Natural killer cell (primary cell): ENCODE measurements at regions not wholly inside any gene's neighbourhood (a gene's known extent, or its start where the extent isn't known, plus 50 kb on each side); places are given as distances from the start of the nearest gene placed in this dataset.
A peak's percentile ranks its signal among the peaks of the same experiment; 100 is the strongest.

ENCODE experiments used
- ATAC-seq, 3 donors: fragments of 150-1000 bp in 2 of 3; fragments of 200-7000 bp in 1 of 3; cut with Tn5 transposase; 1 replicate in 1 of 3; 2 replicates in 2 of 3; pipeline ENCODE4 v1.10.0; 2021; ENCODE audit warnings: mild to moderate bottlenecking in 2 of 3, moderate library complexity in 2 of 3
- DNase-seq, 2 donors: peaks; one replicate each; pipeline versions ENCODE4 v3.0.0 to v3.0.0-alpha.2; 2013 to 2021; ENCODE audit warnings: mixed read lengths in 1 of 2
- H3K27ac ChIP-seq: one replicate; pipeline ENCODE4 v1.5.1; 2013; ENCODE audit warnings: mild to moderate bottlenecking, low read length
- H3K27me3 ChIP-seq: one replicate; pipeline ENCODE4 v1.6.1; 2013; ENCODE audit warnings: low read length; ENCODE audit not compliant: control insufficient read depth, insufficient read depth
- H3K36me3 ChIP-seq: one replicate; pipeline ENCODE4 v1.6.1; 2013; ENCODE audit warnings: low read length; ENCODE audit not compliant: control insufficient read depth, insufficient read depth
- H3K4me1 ChIP-seq: one replicate; pipeline ENCODE4 v1.6.1; 2013; ENCODE audit warnings: low read length; ENCODE audit not compliant: control insufficient read depth, insufficient read depth
- H3K4me3 ChIP-seq: one replicate; pipeline ENCODE4 v1.5.1; 2013; ENCODE audit warnings: low read length
- H3K9me3 ChIP-seq: one replicate; pipeline ENCODE4 v1.6.1; 2013; ENCODE audit warnings: low read length; ENCODE audit not compliant: control insufficient read depth, insufficient read depth
- H3K27ac Mint-ChIP-seq, 2 donors: one replicate each; pipeline ENCODE4 v1.8.0; 2022; ENCODE audit warnings: mild to moderate bottlenecking in 2 of 2, mixed read lengths in 2 of 2, moderate library complexity in 1 of 2
- H3K27me3 Mint-ChIP-seq, 2 donors: one replicate each; pipeline ENCODE4 v1.8.0; 2022; ENCODE audit warnings: low read depth in 2 of 2, mixed read lengths in 2 of 2
- H3K36me3 Mint-ChIP-seq: one replicate; pipeline ENCODE4 v1.8.0; 2022; ENCODE audit warnings: mixed read lengths
- H3K4me1 Mint-ChIP-seq, 2 donors: one replicate each; pipeline ENCODE4 v1.8.0; 2022; ENCODE audit warnings: mixed read lengths in 2 of 2
- H3K4me3 Mint-ChIP-seq: one replicate; pipeline ENCODE4 v1.8.0; 2022; ENCODE audit warnings: mild to moderate bottlenecking, moderate library complexity, mixed read lengths
- H3K9me3 Mint-ChIP-seq, 2 donors: one replicate each; pipeline ENCODE4 v1.8.0; 2022; ENCODE audit warnings: mixed read lengths in 2 of 2
- CTCF ChIP-seq: fragments of 200-600 bp; IDR thresholded peaks from one replicate; pipeline ENCODE4 v1.8.0; 2022; ENCODE audit warnings: antibody characterized with exemption
- WGBS: methylation state at CpG from one replicate; pipeline ENCODE4 v1.1.7; 2013; ENCODE audit warnings: missing lambda C conversion rate; ENCODE audit not compliant: insufficient coverage; 5-methylcytosine and 5-hydroxymethylcytosine counted together
- intact Hi-C: fragments of 100-400 bp; cut with micrococcal nuclease; formaldehyde crosslinking; loops from one replicate; pipeline ENCODE4 v1.14.2; 2022

- intact Hi-C loops: no loop called here
- 83% methylated on average over 28 of the region's 28 CpGs for WGBS
- peak overlapping the region in 1 of 2 donors; percentile 20 for H3K27ac Mint-ChIP-seq
- peaks cover 33% of the 10 kb centered on the region for H3K4me1 ChIP-seq
- ATAC-seq (no peak), DNase-seq (no peak)
- no peaks in the 10 kb centered on the region for H3K36me3 ChIP-seq
- H3K36me3 Mint-ChIP-seq: no peaks in the 10 kb centered on the region
- H3K9me3 Mint-ChIP-seq: no peaks in the 10 kb centered on the region
- H3K9me3 ChIP-seq: no peaks in the 10 kb centered on the region
- no peak overlapping the region for H3K27ac ChIP-seq
- no peak overlapping the region for H3K4me3 Mint-ChIP-seq
- no peak overlapping the region for H3K4me3 ChIP-seq
- no peak for TF ChIP-seq CTCF
- no peaks in the 10 kb centered on the region for H3K27me3 Mint-ChIP-seq
- peaks cover 26 to 27% of the 10 kb centered on the region in 2 donors for H3K4me1 Mint-ChIP-seq
- no peaks in the 10 kb centered on the region for H3K27me3 ChIP-seq
These were observed 67.8 kb downstream of the SIK1 start for GRCh38 chr21:43358940-43359822.

GRCh38 chr21:43357715-43358430 lies 69.1 kb downstream of the SIK1 start:
- H3K27me3 ChIP-seq: no peaks in the 10 kb centered on the region
- no peak for TF ChIP-seq CTCF
- Mint-ChIP-seq H3K4me3 (no peak overlapping the region), H3K27ac (no peak overlapping the region), H3K9me3 (no peaks in the 10 kb centered on the region), H3K36me3 (no peaks in the 10 kb centered on the region), H3K4me1 (peaks cover 20 to 22% of the 10 kb centered on the region in 2 donors), H3K27me3 (no peaks in the 10 kb centered on the region)
- no peak for ATAC-seq
- no peak overlapping the region for H3K27ac ChIP-seq
- H3K36me3 ChIP-seq: no peaks in the 10 kb centered on the region
- H3K9me3 ChIP-seq: no peaks in the 10 kb centered on the region
- DNase-seq: no peak
- no peak overlapping the region for H3K4me3 ChIP-seq
- WGBS: 89% methylated on average over 24 of the region's 24 CpGs
- intact Hi-C loops: no loop called here
- peaks cover 32% of the 10 kb centered on the region for H3K4me1 ChIP-seq

GRCh38 chr21:43355925-43356289 lies 71.0 kb downstream of the SIK1 start:
- no peaks in the 10 kb centered on the region for H3K36me3 ChIP-seq
- intact Hi-C loops: no loop called here
- DNase-seq: no peak
- H3K4me1 Mint-ChIP-seq: peaks cover 0 to 2% of the 10 kb centered on the region in 2 donors
- no peak overlapping the region for H3K4me3 Mint-ChIP-seq
- no peaks in the 10 kb centered on the region for H3K27me3 ChIP-seq
- 68% methylated on average over 7 of the region's 7 CpGs for WGBS
- H3K27ac Mint-ChIP-seq: no peak overlapping the region
- peak in 2 of 3 donors; percentile 36 to 38 for ATAC-seq
- H3K36me3 Mint-ChIP-seq: no peaks in the 10 kb centered on the region
- no peak overlapping the region for H3K4me3 ChIP-seq
- no peaks in the 10 kb centered on the region for H3K27me3 Mint-ChIP-seq
- H3K9me3 Mint-ChIP-seq: no peaks in the 10 kb centered on the region
- peaks cover 12% of the 10 kb centered on the region for H3K4me1 ChIP-seq
- H3K9me3 ChIP-seq: no peaks in the 10 kb centered on the region
- no peak overlapping the region for H3K27ac ChIP-seq
- no peak for TF ChIP-seq CTCF
